Stimulated activated CD4-positive, alpha-beta T cell treated with anti-CD3 and anti-CD28 coated beads, Interleukin-12 subunit alpha, Interleukin-12 subunit beta, amount 100 ng/mL, for 48 hours (primary cell): ENCODE measurements at regions not wholly inside any gene's neighbourhood (a gene's known extent, or its start where the extent isn't known, plus 50 kb on each side); places are given as distances from the start of the nearest gene placed in this dataset.
"Not testable (repeated sequence)": the region's sequence is repeated elsewhere in the genome, so short reads cannot be mapped to it uniquely, and the experiment has no call there.

ENCODE experiments used
- DNase-seq, 3 donors: peaks; one replicate each; pipeline ENCODE4 v3.0.0-alpha.2; 2020; ENCODE audit warnings: low read depth in 2 of 3, low spot score in 1 of 3

DNA sequence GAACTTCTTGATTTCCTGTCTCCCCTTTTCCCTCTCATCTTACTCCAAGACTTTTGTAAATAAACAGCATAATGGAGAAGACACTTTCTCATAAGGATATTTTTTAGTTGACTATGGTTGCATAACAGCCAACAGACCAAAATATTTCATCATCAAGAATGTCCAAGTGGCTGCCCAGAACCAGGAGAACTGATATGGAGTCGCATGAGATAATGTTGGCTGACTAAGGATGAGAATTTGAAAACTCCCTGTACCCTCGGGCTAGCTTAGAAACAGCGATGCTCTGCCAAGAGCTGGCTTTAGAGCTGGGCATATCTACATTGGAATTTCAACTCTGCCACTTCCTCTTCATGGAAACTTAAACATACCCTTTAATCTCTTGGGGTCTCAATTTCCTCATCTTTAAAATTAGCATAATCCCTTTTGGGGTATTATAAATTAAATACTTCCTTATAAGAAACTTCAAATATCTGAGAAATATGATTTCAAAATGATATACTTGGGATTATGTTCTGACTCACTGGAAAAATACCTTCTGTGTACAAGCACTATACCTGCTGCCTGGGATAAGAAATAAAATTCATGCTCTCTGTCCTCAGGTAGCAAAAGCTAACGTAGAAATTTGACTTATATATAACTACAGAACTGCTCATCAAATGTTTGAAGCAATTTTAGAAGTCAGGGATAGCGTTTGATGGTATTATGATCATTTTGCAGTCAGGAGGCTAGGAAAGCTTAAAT is 777.3 kb downstream of the LTN1 start:
- DNase-seq, result no peak

DNA sequence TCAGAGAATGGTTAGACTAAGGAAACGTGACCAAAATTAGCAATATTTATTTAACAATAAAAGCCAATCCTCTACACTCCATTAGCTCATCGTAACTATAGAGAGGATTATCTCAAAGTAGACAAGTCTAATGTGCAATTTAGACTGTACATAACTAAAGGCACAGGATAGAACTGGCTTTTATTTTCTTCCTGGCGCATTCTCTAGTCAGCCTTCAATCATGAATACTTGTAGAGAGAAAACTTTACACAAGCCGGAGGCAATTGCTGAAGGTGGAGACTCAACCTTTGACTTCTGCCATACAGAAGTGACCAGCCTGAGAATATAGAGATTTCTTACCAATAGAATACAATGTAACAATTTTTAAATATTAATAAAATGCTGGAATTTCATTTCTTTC is 777.9 kb downstream of the LTN1 start:
- DNase-seq, result no peak

DNA sequence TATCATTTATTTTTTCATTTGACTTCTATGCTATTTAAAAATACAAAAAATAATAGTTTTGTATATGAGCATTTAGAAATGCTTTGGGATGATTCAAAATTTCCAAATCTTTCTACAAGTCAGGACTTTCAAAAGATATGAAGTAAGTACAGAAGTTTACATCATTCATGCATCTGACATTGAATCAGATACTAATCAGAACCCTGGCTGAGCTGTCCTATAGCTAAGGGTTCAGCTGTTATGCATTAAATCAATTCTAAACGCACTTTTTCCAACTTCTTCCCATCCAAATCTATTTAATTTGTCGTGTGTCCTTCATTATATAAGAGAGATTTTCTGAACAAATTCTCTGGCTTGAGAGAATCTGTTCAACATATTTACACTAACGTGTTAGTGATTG is 779.4 kb downstream of the LTN1 start:
- DNase-seq, result no peak

DNA sequence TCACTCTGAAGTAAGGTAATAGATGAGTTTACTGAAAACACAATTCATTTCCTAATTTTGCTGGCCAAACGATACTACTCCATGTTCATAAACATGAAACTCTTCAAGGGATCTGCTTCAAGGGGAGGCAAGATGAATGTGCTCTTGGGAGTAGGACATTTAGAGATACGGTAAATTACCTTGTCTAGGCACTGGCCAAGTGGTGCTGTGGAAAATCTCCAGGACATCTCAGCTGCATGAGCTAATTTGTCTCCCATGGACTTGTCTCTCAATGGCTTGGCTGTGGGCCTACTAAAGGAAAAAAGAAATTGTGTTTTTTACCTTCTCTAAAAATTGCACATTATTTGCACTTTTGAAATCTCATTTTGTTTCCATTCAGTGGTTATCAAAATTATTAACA is 780.6 kb downstream of the LTN1 start:
- no peak for DNase-seq

DNA sequence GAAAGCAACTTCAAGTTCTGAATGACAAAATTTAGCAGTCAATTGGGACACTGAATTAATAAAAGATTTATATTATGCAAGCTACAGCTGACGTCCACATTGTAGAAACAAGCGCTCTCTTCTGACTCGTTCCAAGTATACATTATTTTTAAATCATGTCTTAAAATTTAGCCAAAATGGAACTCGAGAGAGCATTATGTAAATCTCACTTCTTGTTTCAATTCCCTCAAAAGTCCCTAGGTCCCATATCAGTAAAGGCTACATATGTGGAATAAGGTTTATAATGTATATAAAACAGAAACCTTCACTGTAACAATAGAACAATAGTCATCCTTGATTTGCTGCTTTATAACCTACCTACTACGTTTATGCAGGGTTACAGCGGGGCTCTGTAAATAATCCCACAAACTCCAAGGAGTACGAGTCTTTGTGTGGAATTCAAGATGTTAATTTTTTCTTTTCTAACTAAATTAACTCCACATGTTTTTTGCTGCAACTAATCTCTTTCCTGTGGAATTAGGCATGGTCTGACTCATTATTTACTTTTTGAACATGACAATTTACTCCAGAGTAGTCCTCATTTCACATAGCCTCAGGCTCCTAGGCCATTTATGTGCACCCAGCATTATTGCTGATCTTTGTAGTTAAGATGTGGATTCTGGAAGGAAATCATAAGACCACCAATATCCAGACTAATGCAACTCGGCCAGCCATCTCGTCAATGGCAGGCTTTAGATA is 785.1 kb downstream of the LTN1 start:
- no peak for DNase-seq

DNA sequence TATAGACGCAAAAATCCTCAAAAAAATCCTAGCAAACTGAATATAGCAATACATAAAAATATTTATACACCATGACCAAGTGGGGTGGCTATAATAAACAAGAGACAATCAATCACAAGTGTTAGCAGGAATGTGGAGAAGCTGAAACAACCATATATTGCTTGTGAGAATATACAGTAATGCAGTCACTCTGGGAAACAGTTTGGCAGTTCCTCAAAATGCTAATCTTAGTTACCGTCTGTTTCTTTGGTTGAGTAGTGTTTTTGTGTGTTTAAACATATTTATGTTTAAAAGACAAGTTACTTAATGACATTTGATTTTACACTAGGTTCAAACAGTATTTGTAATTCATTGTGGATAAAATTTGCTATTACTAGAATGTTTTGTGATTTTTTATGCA is 792.0 kb downstream of the LTN1 start:
- DNase-seq, result no peak

DNA sequence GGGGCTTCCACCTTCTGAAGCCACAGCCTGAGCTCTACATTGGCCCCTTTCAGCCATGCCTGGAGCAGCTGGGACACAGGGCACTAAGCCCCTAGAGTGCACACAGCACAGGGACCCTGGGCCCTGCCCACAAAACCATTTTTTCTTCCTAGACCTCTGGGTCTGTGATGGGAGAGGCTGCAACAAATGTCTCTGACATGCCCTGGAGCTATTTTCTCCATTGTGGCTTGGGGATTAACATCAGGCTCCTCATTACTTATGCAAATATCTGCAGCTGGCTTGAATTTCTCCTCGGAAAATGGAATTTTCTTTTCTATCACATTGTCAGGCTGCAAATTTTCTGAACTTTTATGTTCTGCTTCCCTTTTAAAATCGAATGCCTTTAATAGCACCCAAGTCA is 795.7 kb downstream of the LTN1 start:
- DNase-seq, result no peak

DNA sequence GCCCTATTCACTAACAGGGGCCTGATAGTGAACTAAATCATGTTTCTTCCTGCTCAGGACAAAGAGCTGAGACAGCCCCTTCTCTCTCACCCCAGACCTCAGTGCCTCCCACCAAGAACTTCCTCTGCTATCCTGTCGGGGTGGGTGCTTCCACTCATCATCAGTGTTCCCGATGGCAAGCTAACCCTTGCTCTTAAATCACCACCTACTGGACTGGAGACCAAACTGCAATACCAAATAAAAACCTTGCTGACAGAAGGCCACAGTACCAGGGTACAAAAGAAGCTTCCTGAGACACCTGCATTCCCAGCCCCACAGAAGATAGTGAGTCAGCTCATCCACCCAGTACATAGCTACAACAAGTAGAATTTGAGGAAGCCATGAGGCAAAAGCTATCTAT is 799.5 kb downstream of the LTN1 start:
- DNase-seq, result no peak

DNA sequence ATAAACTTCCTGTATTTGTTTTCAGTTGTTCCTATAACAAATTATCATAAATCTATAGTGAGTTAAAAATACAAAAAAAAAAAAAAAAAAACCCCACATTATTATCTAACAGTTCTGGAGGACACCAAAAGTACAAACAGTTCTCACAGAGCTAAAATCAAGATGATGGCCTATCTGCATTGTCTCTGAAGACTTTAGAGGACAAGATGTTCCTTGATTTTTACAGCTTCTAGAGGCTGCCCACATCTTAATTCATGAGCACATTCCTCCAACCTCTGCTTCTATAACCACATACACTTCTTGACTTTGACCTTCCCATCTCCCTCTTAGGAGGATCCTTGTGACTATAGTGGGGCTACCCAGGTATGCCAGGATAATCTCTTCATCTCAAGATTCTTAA is 806.1 kb downstream of the LTN1 start:
- no peak for DNase-seq

DNA sequence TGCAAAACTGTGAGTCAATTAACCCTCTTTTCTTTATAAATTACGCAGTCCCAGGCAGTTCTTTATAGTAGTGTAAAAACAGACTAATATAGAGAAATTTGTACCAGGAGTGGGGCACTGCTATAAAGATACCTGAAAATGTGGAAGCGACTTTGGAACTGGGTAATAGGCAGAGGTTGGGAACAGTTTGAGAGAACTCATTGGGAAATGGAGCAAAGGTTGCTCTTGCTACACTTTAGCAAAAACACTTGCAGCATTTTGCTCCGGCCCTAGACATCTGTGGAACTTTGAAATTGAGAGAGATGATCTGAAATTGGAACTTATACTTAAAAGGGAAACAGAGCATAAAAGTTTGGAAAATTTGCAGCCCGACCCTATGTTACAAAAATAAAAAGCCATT is 810.9 kb downstream of the LTN1 start:
- DNase-seq, result no peak

DNA sequence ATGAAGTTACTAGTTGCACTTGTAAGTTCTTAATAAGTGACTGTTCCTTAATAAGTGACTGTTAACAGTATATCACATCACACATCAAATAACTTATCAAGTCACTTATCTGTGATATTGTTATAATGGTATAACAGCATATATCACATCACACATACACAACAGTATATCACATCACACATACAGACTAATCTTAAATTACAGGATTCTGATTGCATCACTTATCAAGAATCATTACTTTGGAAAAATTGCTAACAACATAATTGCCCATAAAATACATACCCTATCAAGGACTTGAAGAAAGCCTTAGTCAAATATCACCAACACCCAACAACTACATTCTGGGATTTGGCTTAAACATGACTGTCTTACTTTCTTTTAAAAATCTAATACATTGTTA is 813.5 kb downstream of the LTN1 start:
- DNase-seq, result no peak

DNA sequence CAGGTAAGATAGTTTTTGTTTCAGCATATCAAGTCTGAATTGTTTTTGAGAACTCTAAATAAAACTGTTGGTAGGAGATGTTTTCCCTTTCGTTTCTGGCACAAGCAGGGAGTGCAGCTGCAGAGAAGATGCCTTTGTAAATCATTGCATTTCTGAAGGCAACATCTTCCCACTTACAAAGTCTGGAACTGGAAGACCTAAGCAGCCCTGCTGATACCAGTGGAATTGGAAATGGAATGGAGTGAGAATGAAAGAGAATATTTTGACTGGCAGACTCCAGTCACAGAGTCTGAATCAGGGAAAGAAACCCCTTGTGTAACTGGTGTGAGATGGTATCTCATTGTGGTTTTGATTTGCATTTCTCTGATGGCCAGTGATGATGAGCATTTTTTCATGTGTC is 815.6 kb downstream of the LTN1 start:
- no peak for DNase-seq

DNA sequence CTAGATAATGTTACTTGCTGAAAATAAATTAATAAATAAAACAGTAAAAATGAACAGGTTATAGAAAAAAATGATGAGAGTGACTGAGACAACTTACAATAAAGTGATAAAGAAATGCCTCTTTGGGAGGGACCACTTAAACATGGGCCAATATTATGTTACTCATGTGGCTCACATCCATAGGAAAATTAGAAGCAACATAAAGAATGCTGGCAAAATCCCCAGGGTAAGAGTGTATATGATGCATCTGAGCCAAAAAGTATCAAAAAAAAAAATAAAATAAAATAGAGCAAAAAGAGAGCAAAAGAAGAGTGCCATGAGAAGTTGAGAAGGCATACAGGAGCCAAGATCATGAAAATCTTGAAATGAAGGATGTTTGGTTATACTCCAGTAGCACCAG is 818.0 kb downstream of the LTN1 start:
- no peak for DNase-seq

DNA sequence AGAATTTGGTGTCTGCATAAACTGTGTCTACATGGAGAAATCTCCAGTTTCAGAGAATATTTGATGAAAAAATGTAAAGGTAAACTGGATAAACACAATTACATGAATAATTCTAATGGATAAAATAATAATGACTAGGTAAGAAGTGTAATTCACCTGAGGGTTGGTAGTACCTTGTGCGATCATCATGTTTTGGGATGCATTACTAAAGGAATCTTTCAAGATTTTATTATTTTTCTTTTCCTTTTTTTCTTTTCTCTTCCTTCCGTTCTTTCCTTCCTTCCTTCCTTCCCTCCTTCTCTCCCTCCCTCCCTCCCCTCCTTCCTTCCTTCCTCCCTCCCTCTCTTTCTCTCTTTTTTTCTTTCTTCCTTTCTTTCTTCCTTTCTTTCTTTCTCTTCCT is 818.7 kb downstream of the LTN1 start:
- DNase-seq, result no peak

DNA sequence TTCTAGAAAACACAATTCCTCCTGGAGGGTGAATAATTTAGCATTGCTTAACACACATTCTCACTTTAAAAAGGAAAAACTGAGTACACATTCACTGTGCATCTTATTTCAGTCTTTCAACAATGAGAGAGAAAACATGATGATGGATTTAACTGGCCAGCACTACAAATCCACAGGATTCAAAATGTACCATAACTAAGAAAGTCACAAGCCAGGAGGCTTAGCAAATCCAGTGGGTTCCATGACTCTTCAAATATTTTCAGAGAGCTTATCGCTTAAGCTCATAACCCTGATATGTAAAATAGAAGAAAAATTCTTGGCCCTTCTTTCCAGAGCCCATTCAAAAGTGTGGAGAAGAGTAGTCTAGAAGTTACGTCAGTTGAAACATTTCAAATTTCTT is 820.3 kb downstream of the LTN1 start:
- no peak for DNase-seq

DNA sequence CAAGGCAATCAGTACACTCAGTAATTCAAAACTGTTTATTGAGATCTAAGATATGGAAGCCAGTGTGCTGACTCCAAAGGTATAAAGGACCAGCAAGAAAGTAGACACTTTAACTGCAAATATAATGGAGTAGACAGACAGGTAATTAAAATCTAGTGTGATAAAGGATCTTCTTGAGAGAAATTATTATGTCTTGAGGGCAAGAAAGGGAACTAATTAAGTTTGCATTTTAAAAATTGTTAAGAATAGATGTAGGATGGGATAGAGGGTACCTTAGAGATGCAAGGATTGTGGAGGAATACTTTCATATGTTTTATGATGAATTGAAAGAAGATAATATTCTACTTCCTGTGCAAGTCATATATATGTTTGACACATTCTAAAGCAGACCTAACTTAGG is 825.3 kb downstream of the LTN1 start:
- no peak for DNase-seq

DNA sequence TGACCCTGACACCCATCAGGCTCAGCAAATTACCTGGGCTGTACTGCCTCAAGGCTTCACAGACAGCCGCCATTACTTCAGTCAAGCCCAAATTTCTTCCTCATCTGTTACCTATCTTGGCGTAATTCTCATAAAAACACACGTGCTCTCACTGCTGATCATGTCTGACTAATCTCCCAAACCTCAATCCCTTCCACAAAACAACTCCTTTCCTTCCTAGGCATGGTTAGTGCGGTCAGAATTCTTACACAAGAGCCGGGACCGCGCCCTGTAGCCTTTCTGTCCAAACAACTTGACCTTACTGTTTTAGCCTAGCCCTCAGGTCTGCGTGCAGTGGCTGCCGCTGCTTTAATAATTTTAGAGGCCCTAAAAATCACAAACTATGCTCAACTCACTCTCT is 828.2 kb downstream of the LTN1 start:
- not testable (repeated sequence) for DNase-seq

DNA sequence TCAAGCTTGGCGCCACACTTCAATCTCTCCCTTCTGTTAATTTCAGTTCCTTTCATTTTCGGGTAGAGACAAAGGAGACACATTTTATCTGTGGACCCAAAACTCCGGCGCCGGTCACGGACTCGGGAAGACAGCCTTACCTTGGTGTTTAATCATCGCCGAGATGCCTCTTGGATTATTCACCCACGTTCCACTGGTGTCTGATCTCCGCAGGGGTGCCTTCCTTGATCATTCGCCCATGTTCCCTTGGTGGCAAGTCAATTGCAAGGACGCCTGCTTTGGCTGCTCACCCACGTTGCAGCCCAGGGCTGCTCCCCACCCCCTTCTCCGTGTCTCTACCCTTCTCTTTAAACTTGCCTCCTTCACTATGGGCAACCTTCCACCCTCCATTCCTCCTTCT is 830.6 kb downstream of the LTN1 start:
- DNase-seq, result not testable (repeated sequence)

DNA sequence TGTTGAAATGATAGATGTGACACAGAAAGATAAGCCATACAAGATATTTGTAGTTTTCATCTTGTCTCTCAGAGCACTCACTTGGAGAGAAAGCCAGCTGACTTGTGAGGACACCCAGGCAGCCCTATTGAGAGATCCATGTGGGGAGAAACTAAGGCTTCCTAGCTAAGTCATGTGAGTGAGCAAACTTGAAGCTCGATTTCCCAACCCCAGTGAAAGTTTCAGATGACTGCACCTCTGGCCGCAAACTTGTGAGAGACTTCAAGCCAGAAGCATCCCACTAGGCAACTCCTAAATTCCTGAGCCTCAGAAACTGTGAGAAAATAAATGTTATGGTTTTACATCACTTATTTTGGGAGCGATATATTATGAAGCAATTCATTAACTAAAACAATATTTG is 832.3 kb downstream of the LTN1 start:
- no peak for DNase-seq

DNA sequence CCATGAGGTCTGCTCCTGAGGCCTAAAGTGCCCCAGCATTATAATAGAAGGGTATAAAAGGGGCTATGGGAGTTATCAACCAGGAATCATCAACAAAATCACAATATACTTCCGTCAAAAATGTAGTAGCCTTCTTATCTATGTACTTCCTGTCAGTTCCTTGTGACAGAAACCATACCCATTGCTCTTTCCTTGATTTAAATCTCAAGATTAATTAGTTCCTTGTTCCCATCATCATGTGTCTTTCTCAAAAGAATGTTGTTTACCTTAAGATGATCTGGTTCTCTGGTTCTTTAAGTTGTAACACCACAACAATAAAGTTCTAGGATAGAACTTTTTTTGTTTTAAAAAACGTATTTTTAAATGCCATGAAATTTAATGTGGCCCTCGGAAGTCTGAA is 833.3 kb downstream of the LTN1 start:
- DNase-seq, result no peak

DNA sequence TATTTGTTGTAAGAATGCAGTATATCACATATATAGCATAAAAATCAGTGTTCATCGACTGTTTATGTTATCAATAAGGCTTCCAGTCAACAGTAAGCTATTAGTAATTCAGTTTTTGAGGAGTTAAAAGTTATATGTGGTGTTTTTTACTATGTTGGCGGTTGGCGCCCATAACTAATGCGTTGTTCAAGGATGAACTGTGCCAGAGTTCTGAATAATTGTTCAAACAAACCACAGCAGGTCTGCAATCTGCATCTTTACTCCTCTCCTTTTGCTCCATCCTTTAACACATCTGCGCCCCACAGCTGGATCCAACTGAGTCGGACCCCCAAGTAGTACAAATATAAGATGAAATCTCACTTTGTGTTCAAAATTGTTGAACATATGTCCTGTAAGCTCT is 836.1 kb downstream of the LTN1 start:
- no peak for DNase-seq

DNA sequence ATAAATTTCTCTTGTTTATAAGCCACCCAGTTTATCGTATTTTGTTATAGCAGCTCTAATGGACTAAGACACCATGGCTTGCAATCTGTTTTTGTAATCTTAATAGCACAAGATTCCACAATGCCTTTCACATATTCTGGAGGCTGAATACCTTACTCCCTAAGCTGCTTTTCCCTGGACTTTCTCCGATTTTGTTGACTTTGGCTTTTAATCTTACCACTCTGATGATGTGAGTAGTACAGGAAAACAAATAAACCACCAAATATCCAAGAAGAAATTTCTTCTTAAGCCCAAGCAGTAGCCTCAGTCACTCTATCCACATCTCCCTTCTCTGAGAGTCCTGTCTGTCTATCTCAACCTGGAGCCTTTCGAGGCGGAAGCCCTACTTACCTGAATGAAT is 838.6 kb downstream of the LTN1 start:
- no peak for DNase-seq

DNA sequence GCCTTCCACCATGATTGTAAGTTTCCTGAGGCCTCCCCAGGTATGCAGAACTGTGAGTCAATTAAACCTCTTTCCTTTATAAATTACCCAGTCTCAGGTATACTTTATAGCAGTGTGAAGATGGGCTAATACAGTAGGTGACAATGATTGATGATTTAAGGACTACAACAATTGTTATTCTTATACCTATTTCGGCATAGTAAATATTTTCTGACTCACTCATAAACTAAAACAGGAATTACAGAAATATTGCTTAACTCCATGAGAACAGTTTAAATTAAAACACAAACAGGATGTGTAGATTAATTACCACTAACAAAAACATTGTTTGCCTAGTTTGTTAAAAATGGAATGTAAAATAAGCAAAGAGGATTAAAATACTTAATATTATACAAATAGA is 839.9 kb downstream of the LTN1 start:
- DNase-seq, result no peak
